AG10803 (cell line): ENCODE measurements at regions not wholly inside any gene's neighbourhood (a gene's known extent, or its start where the extent isn't known, plus 50 kb on each side); places are given as distances from the start of the nearest gene placed in this dataset.
A peak's percentile ranks its signal among the peaks of the same experiment; 100 is the strongest.

Source experiments
- DNase-seq: peaks from one replicate; pipeline ENCODE4 v3.0.0; 2010; ENCODE audit warnings: low read depth
- H3K4me3 ChIP-seq: 2 replicates; pipeline ENCODE4 v1.5.1; 2011; ENCODE audit warnings: mild to moderate bottlenecking, low read length, control low read depth
- CTCF ChIP-seq: conservative IDR thresholded peaks from 2 replicates; pipeline ENCODE4 v1.5.1; 2011; ENCODE audit warnings: mild to moderate bottlenecking, low read length, control low read depth, inconsistent platforms

GRCh38 chr17:69815406-69815805 is 259.6 kb upstream of the KCNJ16 start:
- no peak for DNase-seq
- no peak for TF ChIP-seq CTCF
- H3K4me3 ChIP-seq = no peak overlapping the region

GRCh38 chr17:69818467-69818866 is 256.6 kb upstream of the KCNJ16 start:
- no peak for TF ChIP-seq CTCF
- H3K4me3 ChIP-seq = no peak overlapping the region
- DNase-seq = no peak

- H3K4me3 ChIP-seq = no peak overlapping the region
- TF ChIP-seq CTCF = no peak
- peak; percentile 82 for DNase-seq
Measured at GRCh38 chr17:69819316-69820087, 255.5 kb upstream of the KCNJ16 start.

- DNase-seq = no peak
- H3K4me3 ChIP-seq = no peak overlapping the region
- TF ChIP-seq CTCF = no peak
Measured at GRCh38 chr17:69820876-69821473, 254.1 kb upstream of the KCNJ16 start.

- no peak for TF ChIP-seq CTCF
- DNase-seq = peak; percentile 32
- no peak overlapping the region for H3K4me3 ChIP-seq
Measured at GRCh38 chr17:69822314-69822875, 252.6 kb upstream of the KCNJ16 start.

- peak; percentile 46 for DNase-seq
- H3K4me3 ChIP-seq = no peak overlapping the region
- TF ChIP-seq CTCF = no peak
Measured at GRCh38 chr17:69828087-69828486, 246.9 kb upstream of the KCNJ16 start.

- no peak for DNase-seq
- H3K4me3 ChIP-seq = no peak overlapping the region
- TF ChIP-seq CTCF = no peak
Measured at GRCh38 chr17:69834494-69834893, 240.5 kb upstream of the KCNJ16 start.
